HEK293T (cell line): ENCODE measurements at regions not wholly inside any gene's neighbourhood (a gene's known extent, or its start where the extent isn't known, plus 50 kb on each side); places are given as distances from the start of the nearest gene placed in this dataset.

Source experiments
- CTCF ChIA-PET: fragments of 350-600 bp; formaldehyde crosslinking; extraction: SDS; loops from one replicate; lab custom pipeline; 2021; ENCODE audit warnings: antibody characterized with exemption, inconsistent platforms; lab: Yijun Ruan, JAX
- POLR2A ChIA-PET: fragments of 350-600 bp; formaldehyde crosslinking; extraction: SDS; loops from one replicate; lab custom pipeline; 2020; ENCODE audit warnings: antibody characterized with exemption, inconsistent platforms; lab: Yijun Ruan, JAX
- DNase-seq: peaks from one replicate; pipeline ENCODE4 v3.0.0; 2012; ENCODE audit warnings: mixed read lengths; ENCODE audit errors: extremely low spot score
- ARNT ChIP-seq: fragments of 450-650 bp; IDR thresholded peaks from 2 replicates; pipeline ENCODE4 v1.6.1; 2017; ENCODE audit warnings: mild to moderate bottlenecking
- BHLHE40 ChIP-seq: fragments of 450-650 bp; IDR thresholded peaks from 2 replicates; pipeline ENCODE4 v1.6.1; 2016; ENCODE audit warnings: mild to moderate bottlenecking, moderate library complexity, borderline replicate concordance
- CTBP1 ChIP-seq: fragments of 450-650 bp; IDR thresholded peaks from 2 replicates; pipeline ENCODE4 v1.6.1; 2016; ENCODE audit warnings: borderline replicate concordance
- ELF4 ChIP-seq: fragments of 450-650 bp; IDR thresholded peaks from 2 replicates; pipeline ENCODE4 v1.6.1; 2017; ENCODE audit warnings: antibody characterized with exemption
- FOXA1 ChIP-seq: fragments of 450-650 bp; IDR thresholded peaks from 2 replicates; pipeline ENCODE4 v1.6.1; 2016; ENCODE audit warnings: mild to moderate bottlenecking
- FOXK2 ChIP-seq: fragments of 450-650 bp; IDR thresholded peaks from 2 replicates; pipeline ENCODE4 v1.6.1; 2016; ENCODE audit warnings: mild to moderate bottlenecking
- FOXM1 ChIP-seq: fragments of 450-650 bp; IDR thresholded peaks from 2 replicates; pipeline ENCODE4 v1.6.1; 2017; ENCODE audit warnings: mild to moderate bottlenecking, borderline replicate concordance
- HDGF ChIP-seq: fragments of 450-650 bp; IDR thresholded peaks from 2 replicates; pipeline ENCODE4 v1.6.1; 2017; ENCODE audit warnings: antibody characterized with exemption, borderline replicate concordance
- L3MBTL2 ChIP-seq: fragments of 450-650 bp; conservative IDR thresholded peaks from 2 replicates; pipeline ENCODE4 v1.6.1; 2016; ENCODE audit warnings: mild to moderate bottlenecking
- LEF1 ChIP-seq: fragments of 450-650 bp; IDR thresholded peaks from 2 replicates; pipeline ENCODE4 v1.6.1; 2017; ENCODE audit warnings: mild to moderate bottlenecking, borderline replicate concordance
- NFRKB ChIP-seq: fragments of 450-650 bp; IDR thresholded peaks from 2 replicates; pipeline ENCODE4 v1.6.1; 2016; ENCODE audit warnings: mild to moderate bottlenecking, moderate library complexity
- SP1 ChIP-seq: fragments of 450-650 bp; IDR thresholded peaks from 2 replicates; pipeline ENCODE4 v1.6.1; 2017
- SUZ12 ChIP-seq: fragments of 450-650 bp; IDR thresholded peaks from 2 replicates; pipeline ENCODE4 v1.6.1; 2016; ENCODE audit warnings: mild to moderate bottlenecking
- TARDBP ChIP-seq: fragments of 450-650 bp; IDR thresholded peaks from 2 replicates; pipeline ENCODE4 v1.6.1; 2016
- ZNF384 ChIP-seq: fragments of 450-650 bp; IDR thresholded peaks from 2 replicates; pipeline ENCODE4 v1.6.1; 2016
- TF ChIP-seq, protein P1 (sequence below): fragments of 450-650 bp; IDR thresholded peaks from 2 replicates; pipeline ENCODE4 v1.6.1; 2016

GRCh38 chr2:186330050-186330449 lies 156.0 kb upstream of the ZC3H15 start:
- DNase-seq: no peak
- POLR2A ChIA-PET: no interaction called here
- CTCF ChIA-PET: no interaction called here
- no peak for TF ChIP-seq BHLHE40
- no peak for TF ChIP-seq NFRKB
- no peak for TF ChIP-seq L3MBTL2
- no peak for TF ChIP-seq TARDBP
- no peak for TF ChIP-seq ELF4
- no peak for TF ChIP-seq CTBP1
- no peak for TF ChIP-seq SUZ12
- TF ChIP-seq, protein P1, sequence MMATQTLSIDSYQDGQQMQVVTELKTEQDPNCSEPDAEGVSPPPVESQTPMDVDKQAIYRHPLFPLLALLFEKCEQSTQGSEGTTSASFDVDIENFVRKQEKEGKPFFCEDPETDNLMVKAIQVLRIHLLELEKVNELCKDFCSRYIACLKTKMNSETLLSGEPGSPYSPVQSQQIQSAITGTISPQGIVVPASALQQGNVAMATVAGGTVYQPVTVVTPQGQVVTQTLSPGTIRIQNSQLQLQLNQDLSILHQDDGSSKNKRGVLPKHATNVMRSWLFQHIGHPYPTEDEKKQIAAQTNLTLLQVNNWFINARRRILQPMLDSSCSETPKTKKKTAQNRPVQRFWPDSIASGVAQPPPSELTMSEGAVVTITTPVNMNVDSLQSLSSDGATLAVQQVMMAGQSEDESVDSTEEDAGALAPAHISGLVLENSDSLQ: no peak
- no peak for TF ChIP-seq LEF1
- no peak for TF ChIP-seq FOXM1
- no peak for TF ChIP-seq SP1
- TF ChIP-seq ZNF384: no peak
- TF ChIP-seq FOXA1: no peak
- no peak for TF ChIP-seq FOXK2
- TF ChIP-seq HDGF: no peak
- no peak for TF ChIP-seq ARNT

DNA sequence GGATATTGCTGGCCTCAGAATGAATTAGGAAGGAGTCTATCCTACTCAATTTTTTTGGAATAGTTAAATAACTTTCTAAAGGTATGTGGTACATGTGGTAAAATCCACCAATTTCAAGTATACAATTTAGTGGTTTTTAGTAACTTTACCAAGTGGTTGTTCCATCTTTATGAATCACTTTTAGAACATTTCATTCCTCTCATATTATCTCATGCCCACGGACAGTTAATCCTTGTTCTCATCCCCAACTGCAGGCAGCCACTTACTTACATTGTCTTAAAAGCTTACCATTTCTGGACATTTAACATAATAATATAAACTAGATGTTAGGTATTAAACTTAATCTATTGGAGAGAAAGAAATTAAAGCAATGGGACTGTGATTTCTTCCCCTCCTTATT lies 146.3 kb upstream of the ZC3H15 start:
- CTCF ChIA-PET: no interaction called here
- POLR2A ChIA-PET: no interaction called here
- TF ChIP-seq LEF1 (no peak), SP1 (no peak), L3MBTL2 (no peak), ZNF384 (no peak), BHLHE40 (no peak), ELF4 (no peak), NFRKB (no peak), CTBP1 (no peak), TARDBP (no peak), FOXK2 (no peak), ARNT (no peak)
- no peak for DNase-seq

DNA sequence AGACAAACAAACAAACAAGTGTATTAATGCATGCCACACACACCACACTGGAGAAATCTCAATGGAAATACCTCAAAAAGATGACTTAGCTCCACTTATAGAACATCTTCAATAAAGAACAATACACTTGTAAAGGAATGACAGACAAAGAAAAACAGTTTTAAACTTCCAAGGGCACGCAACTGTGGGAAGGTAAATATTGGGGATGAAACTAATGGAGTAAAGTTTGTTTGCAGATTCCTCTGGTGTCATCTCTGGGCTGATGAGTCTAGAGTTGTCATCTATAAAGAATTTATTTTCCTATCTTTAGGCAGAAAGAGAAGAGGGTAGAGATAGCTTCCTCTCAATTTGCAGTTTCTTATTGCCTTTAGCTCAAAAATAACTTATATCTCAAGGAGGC lies 144.0 kb upstream of the ZC3H15 start:
- TF ChIP-seq SUZ12: no peak
- TF ChIP-seq, protein P1: no peak
- no peak for TF ChIP-seq CTBP1
- no peak for DNase-seq
- CTCF ChIA-PET: interaction anchor here (0.5 kb wide), 1 partner anchor 58 kb away, joined by 5 read pairs; no protein-coding TSS in a partner anchor
- POLR2A ChIA-PET: no interaction called here

DNA sequence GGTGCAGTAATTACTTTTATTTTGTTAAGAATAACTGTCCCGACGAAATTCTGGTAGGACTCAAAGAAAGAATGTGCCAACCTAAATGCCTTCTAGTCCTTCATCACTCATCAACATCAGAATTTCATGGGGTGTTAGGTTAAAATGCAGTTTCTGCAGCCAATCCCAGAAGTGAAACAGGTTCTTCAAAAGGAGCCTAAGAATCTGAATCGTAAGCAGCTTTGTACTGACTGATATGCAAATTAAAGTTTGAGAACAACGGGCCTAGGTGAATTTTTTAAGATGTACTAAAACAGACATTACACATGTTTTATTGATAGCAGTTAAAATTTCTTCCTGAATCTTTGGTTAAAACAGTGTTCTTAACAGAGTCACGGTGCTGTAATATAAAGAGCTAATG lies 140.3 kb upstream of the ZC3H15 start:
- no peak for DNase-seq
- TF ChIP-seq ELF4: no peak
- TF ChIP-seq FOXK2: no peak
- TF ChIP-seq FOXA1: no peak
- TF ChIP-seq, protein P1: no peak
- no peak for TF ChIP-seq TARDBP
- TF ChIP-seq NFRKB: no peak
- ChIA-PET CTCF (no interaction called here), POLR2A (no interaction called here)

DNA sequence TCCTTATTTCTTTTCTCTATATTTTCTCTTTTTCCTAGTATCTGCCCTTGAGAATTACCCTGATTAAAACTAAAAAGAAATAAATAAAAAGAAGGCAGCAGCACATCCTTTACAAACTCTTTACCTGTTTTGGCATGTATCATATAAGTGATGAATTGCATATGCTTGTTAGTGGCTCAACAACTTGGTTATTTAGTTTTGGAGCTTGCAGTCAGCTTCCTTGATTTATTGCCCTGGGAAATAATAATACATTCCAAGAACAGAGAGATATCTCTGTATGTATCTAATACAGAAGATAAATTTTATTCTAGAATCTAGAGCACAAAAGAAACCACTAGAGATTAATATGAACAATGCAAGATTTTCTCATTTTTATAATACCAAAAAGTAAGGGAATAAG lies 139.8 kb upstream of the ZC3H15 start:
- no peak for DNase-seq
- TF ChIP-seq LEF1 (no peak), L3MBTL2 (no peak), NFRKB (no peak), ARNT (no peak)
- TF ChIP-seq, protein P1: peak; percentile 80
- POLR2A ChIA-PET: no interaction called here
- CTCF ChIA-PET: interaction anchor here (0.6 kb wide), 1 partner anchor 18 kb away, joined by 4 read pairs; no protein-coding TSS in a partner anchor

DNA sequence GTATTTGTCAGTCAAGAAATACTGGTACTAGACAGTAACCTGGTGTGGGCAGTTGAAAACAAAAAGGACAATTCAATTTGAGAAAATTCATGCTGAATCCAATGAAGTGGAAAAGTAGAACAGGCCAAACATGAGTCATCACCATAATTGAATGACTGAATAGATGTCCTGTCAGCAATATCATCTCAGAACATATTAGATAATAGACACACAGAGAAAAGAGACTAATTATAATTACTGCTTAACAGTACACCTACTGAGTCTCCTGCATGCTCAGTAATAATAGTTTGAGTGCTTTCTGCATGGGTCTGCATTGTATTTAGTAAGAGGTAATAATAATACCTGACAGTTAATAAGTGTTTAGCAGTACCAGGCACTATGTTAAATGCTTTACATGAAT lies 138.6 kb upstream of the ZC3H15 start:
- TF ChIP-seq ARNT (no peak), SP1 (no peak), FOXM1 (no peak), ZNF384 (no peak), L3MBTL2 (no peak), FOXK2 (no peak), NFRKB (no peak), SUZ12 (no peak)
- POLR2A ChIA-PET: no interaction called here

GRCh38 chr2:186348200-186348599 lies 137.9 kb upstream of the ZC3H15 start:
- no peak for DNase-seq
- TF ChIP-seq SUZ12: no peak
- no peak for TF ChIP-seq L3MBTL2
- no peak for TF ChIP-seq FOXA1
- TF ChIP-seq CTBP1: no peak
- no peak for TF ChIP-seq ARNT
- TF ChIP-seq FOXK2: no peak
- no peak for TF ChIP-seq NFRKB
- TF ChIP-seq FOXM1: no peak
- no peak for TF ChIP-seq BHLHE40
- TF ChIP-seq, protein P1: no peak
- TF ChIP-seq TARDBP: no peak
- TF ChIP-seq ZNF384: no peak
- no peak for TF ChIP-seq LEF1
- ChIA-PET POLR2A (no interaction called here), CTCF (no interaction called here)

More for the DNA sequence above, 138.6 kb upstream of the ZC3H15 start:
- CTCF ChIA-PET: no interaction called here
- no peak for DNase-seq
